ENCODE measurements at regions not wholly inside any gene's neighbourhood (a gene's known extent, or its start where the extent isn't known, plus 50 kb on each side); places are given as distances from the start of the nearest gene placed in this dataset.
"Not testable (repeated sequence)": the region's sequence is repeated elsewhere in the genome, so short reads cannot be mapped to it uniquely, and the experiment has no call there.

DNA sequence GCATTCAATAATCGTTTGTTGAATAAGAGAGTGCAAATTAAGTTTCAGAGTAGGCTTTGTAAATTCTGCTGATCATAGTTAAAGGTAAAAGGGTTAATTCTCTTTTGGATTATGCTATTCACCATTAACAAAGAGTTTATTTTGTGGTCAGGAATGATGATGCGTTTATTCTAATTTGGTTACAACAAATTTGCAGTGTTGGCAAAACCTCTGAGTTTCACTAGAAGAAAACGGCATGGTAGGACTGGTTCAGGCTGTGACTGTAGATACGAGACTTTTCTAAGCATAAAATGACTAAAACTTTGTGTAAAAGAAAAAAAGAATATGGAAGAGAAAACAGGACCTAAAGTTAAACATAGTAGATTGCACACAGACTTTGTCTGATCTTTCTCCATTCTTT, 234.7 kb downstream of the TLR4 start:
- ChIA-PET CTCF (no interaction called here), POLR2A (ENCODE audit: unreplicated experiment) (no interaction called here)
- Histone ChIP-seq H3K4me3 (no peak overlapping the region), H3K4me1 (replicated peaks; ENCODE audit: insufficient read depth) (no peaks in the 10 kb centered on the region), H3K27me3 (ENCODE audit: insufficient read depth, low read depth) (no peaks in the 10 kb centered on the region), H3K9me2 (ENCODE audit: insufficient read depth) (no peaks in the 10 kb centered on the region), H3K79me2 (ENCODE audit: low read depth) (no peaks in the 10 kb centered on the region), H3K9me3 (ENCODE audit: insufficient read depth, low read depth) (peaks cover 5% of the 10 kb centered on the region; the same call in 1 of the 2 replicates), H2AFZ (no peak overlapping the region), H3K4me2 (no peak overlapping the region), H3F3A (ENCODE audit: insufficient read depth, low read depth) (no peaks in the 10 kb centered on the region), H3K27ac (no peak overlapping the region), H4K20me1 (ENCODE audit: insufficient read depth) (no peaks in the 10 kb centered on the region), H3K36me3 (ENCODE audit: low read depth) (no peaks in the 10 kb centered on the region)
- intact Hi-C loops (cut with micrococcal nuclease; ENCODE audit: unreplicated experiment): no loop called here
- DNase-seq: no peak
- no TSS peak for BruUV-seq (replicated peaks)
- TF ChIP-seq EZH2 (IDR thresholded peaks at IDR 0.05; ENCODE audit: low read depth): no peak
- TF ChIP-seq, protein P1, sequence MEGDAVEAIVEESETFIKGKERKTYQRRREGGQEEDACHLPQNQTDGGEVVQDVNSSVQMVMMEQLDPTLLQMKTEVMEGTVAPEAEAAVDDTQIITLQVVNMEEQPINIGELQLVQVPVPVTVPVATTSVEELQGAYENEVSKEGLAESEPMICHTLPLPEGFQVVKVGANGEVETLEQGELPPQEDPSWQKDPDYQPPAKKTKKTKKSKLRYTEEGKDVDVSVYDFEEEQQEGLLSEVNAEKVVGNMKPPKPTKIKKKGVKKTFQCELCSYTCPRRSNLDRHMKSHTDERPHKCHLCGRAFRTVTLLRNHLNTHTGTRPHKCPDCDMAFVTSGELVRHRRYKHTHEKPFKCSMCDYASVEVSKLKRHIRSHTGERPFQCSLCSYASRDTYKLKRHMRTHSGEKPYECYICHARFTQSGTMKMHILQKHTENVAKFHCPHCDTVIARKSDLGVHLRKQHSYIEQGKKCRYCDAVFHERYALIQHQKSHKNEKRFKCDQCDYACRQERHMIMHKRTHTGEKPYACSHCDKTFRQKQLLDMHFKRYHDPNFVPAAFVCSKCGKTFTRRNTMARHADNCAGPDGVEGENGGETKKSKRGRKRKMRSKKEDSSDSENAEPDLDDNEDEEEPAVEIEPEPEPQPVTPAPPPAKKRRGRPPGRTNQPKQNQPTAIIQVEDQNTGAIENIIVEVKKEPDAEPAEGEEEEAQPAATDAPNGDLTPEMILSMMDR (conservative IDR thresholded peaks at IDR 0.05): no peak

DNA sequence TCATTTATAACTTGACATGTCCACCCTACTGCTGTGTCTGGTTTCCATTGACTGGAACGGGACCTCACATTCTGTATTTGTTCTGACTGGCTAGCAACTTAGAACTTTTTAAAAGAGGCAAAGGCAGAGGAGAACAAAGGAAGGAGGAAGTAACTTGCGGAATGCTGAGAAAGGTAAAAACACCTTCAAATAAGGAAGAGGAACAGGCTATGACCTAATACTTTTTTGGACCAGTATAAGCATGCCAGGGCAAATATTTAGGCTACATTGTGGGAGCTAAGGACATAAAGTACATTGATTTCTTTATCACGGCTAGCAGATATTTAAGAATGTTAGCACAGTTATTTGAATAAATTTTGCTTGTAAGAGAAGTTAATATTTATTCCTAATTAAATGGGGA, 240.5 kb downstream of the TLR4 start:
- H3K36me3 ChIP-seq (ENCODE audit: low read depth); CTCF ChIA-PET; H4K20me1 ChIP-seq (ENCODE audit: insufficient read depth); H3K79me2 ChIP-seq (ENCODE audit: low read depth); H3K4me1 ChIP-seq (replicated peaks; ENCODE audit: insufficient read depth); POLR2A ChIA-PET (ENCODE audit: unreplicated experiment); H3K9me3 ChIP-seq (ENCODE audit: insufficient read depth, low read depth); H2AFZ ChIP-seq; intact Hi-C loops (cut with micrococcal nuclease; ENCODE audit: unreplicated experiment); H3K4me2 ChIP-seq; H3K27ac ChIP-seq; H3K9me2 ChIP-seq (ENCODE audit: insufficient read depth); H3K27me3 ChIP-seq (ENCODE audit: insufficient read depth, low read depth); BruUV-seq (replicated peaks); H3F3A ChIP-seq (ENCODE audit: insufficient read depth, low read depth); H3K4me3 ChIP-seq; DNase-seq: not testable (repeated sequence)

DNA sequence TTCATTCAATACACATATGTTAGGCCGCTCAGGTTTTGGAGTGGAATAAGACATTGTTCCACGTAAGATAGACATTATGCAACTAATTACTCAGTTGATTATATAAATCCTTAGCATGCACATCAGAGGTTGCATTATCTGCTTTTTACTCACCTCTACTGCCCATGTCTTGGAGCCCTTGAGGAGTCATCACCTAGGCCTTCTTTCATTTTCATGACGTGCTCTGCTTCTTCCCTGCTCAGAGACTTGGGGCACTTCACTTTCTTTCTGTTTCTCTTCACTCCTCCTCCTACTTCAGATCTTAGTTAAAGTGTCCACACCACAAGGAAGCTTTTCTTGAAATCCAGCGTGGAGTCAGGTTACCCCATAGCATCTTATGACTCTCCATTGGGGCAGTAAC, 241.1 kb downstream of the TLR4 start:
- Histone ChIP-seq H3K36me3 (ENCODE audit: low read depth) (no peaks in the 10 kb centered on the region), H3K9me3 (ENCODE audit: insufficient read depth, low read depth) (peaks cover 5% of the 10 kb centered on the region; the same call in 1 of the 2 replicates), H3K9me2 (ENCODE audit: insufficient read depth) (no peaks in the 10 kb centered on the region), H3K4me1 (replicated peaks; ENCODE audit: insufficient read depth) (no peaks in the 10 kb centered on the region), H3K79me2 (ENCODE audit: low read depth) (no peaks in the 10 kb centered on the region), H4K20me1 (ENCODE audit: insufficient read depth) (no peaks in the 10 kb centered on the region), H3K27me3 (ENCODE audit: insufficient read depth, low read depth) (no peaks in the 10 kb centered on the region), H3K4me3 (no peak overlapping the region), H3K27ac (no peak overlapping the region), H2AFZ (no peak overlapping the region), H3F3A (ENCODE audit: insufficient read depth, low read depth) (no peaks in the 10 kb centered on the region), H3K4me2 (no peak overlapping the region)
- intact Hi-C loops (cut with micrococcal nuclease; ENCODE audit: unreplicated experiment): no loop called here
- CTCF ChIA-PET: no interaction called here
- TF ChIP-seq, protein P1 (conservative IDR thresholded peaks at IDR 0.05): no peak
- TF ChIP-seq EZH2 (IDR thresholded peaks at IDR 0.05; ENCODE audit: low read depth): no peak
- POLR2A ChIA-PET (ENCODE audit: unreplicated experiment): no interaction called here
- no peak for DNase-seq
- BruUV-seq (replicated peaks): no TSS peak

DNA sequence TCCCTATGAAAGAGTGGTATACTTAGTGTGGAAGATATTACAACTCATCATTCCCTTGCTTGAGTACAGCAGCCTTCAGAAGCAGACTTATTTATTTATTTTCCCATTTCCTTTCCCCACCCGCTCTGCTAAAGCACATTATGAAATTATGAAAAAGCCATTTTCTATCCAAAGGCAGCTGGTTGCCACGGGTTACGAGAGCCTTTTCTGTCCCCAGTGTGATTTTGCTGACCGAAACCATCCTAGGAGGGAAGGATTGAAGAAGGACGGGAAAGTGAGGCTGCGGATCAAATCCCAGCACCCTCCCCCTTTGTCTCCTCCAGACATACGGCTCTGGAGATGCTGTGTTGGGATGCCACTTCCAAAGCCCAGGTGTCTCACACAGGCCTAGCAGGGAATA, 246.9 kb downstream of the TLR4 start:
- Histone ChIP-seq H4K20me1 (ENCODE audit: insufficient read depth) (no peaks in the 10 kb centered on the region), H3K9me3 (ENCODE audit: insufficient read depth, low read depth) (no peaks in the 10 kb centered on the region), H3K27ac (no peak overlapping the region), H3K79me2 (ENCODE audit: low read depth) (no peaks in the 10 kb centered on the region), H2AFZ (no peak overlapping the region), H3K4me1 (replicated peaks; ENCODE audit: insufficient read depth) (no peaks in the 10 kb centered on the region), H3K4me2 (no peak overlapping the region), H3K4me3 (no peak overlapping the region), H3F3A (ENCODE audit: insufficient read depth, low read depth) (no peaks in the 10 kb centered on the region), H3K36me3 (ENCODE audit: low read depth) (no peaks in the 10 kb centered on the region), H3K9me2 (ENCODE audit: insufficient read depth) (no peaks in the 10 kb centered on the region), H3K27me3 (ENCODE audit: insufficient read depth, low read depth) (no peaks in the 10 kb centered on the region)
- intact Hi-C loops (cut with micrococcal nuclease; ENCODE audit: unreplicated experiment): no loop called here
- CTCF ChIA-PET: no interaction called here
- DNase-seq: no peak
- POLR2A ChIA-PET (ENCODE audit: unreplicated experiment): interaction anchor here (0.6 kb wide), 1 partner anchor 1160 kb away, joined by 3 read pairs; no protein-coding TSS in a partner anchor
- TF ChIP-seq, protein P1 (conservative IDR thresholded peaks at IDR 0.05): no peak
- no peak for TF ChIP-seq EZH2 (IDR thresholded peaks at IDR 0.05; ENCODE audit: low read depth)
- BruUV-seq (replicated peaks): no TSS peak
